ENCODE measurements at regions not wholly inside any gene's neighbourhood (a gene's known extent, or its start where the extent isn't known, plus 50 kb on each side); places are given as distances from the start of the nearest gene placed in this dataset.

DNA sequence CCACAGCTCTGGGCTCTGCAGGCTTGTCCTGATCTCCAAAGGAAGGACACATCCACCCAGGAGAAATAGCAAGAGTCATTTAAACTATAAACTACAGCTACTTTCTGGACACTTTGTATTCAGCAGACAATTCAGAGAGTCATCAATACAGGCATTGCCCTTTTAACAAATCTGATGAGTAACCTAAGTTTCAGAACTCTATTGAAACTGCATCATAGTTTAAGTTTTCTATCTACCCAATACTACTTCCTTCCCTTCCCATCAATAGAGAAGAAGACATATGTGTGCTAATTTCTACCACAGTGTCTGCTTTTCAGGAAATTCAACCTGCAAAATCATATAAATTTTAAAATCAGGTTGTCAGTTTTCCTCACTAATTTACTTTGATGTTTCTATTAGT is 736.5 kb downstream of the IGSF11 start:
- Histone ChIP-seq H3K4me3 (ENCODE audit: low read length) (no peak overlapping the region), H3K9ac (ENCODE audit: low read length) (no peak overlapping the region), H3K27me3 (ENCODE audit: control insufficient read depth, insufficient read depth, low read length) (no peaks in the 10 kb centered on the region), H3K27ac (ENCODE audit: low read length) (no peak overlapping the region), H3K36me3 (ENCODE audit: control insufficient read depth, low read depth, low read length) (no peaks in the 10 kb centered on the region), H3K4me1 (ENCODE audit: control insufficient read depth, low read depth, low read length) (no peaks in the 10 kb centered on the region), H3K9me3 (ENCODE audit: control insufficient read depth, low read depth, low read length) (no peaks in the 10 kb centered on the region)

DNA sequence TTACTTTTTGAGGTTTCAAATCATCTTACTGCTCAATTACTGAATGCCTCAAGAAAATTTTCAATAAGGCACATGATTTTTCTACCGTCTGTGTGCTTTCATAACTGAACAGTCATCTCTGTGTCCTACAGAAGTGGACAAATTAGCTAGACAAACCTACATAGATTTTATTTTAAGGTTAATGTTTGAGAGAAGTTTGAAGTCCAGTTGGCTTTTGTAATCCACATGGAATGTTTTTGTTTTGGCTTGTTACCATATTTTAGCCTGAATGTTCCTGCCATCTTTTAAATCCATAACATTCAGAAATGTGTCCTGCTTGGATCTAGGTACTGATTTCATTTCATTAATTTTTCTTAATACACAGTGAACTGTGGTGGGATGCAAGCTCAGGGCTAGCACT is 730.1 kb downstream of the IGSF11 start:
- no peaks in the 10 kb centered on the region for H3K36me3 ChIP-seq (ENCODE audit: control insufficient read depth, low read depth, low read length)
- no peaks in the 10 kb centered on the region for H3K9me3 ChIP-seq (ENCODE audit: control insufficient read depth, low read depth, low read length)
- H3K4me1 ChIP-seq (ENCODE audit: control insufficient read depth, low read depth, low read length) = no peaks in the 10 kb centered on the region
- no peak overlapping the region for H3K27ac ChIP-seq (ENCODE audit: low read length)
- H3K27me3 ChIP-seq (ENCODE audit: control insufficient read depth, insufficient read depth, low read length) = no peaks in the 10 kb centered on the region
- H3K4me3 ChIP-seq (ENCODE audit: low read length) = no peak overlapping the region
- H3K9ac ChIP-seq (ENCODE audit: low read length) = no peak overlapping the region

DNA sequence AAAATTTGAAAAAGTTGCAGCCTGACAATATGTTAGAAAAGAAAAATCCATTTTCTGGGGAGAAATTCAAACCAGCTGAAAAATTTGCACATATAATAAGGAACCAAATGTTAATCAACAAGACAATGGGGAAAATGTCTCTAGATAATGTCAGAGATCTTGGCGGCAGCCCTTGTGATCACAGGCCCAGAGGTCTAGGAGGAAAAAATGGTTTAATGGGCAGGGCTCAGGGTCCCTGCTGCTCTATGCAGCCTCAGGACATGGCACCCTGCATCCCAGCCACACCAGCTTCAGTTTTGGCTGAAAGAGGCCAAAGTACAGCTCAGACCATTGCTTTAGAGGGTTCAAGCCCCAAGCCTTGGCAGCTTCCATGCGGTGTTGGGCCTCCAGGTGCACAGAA is 701.9 kb downstream of the IGSF11 start:
- Histone ChIP-seq H3K27me3 (ENCODE audit: control insufficient read depth, insufficient read depth, low read length) (no peaks in the 10 kb centered on the region), H3K27ac (ENCODE audit: low read length) (no peak overlapping the region), H3K36me3 (ENCODE audit: control insufficient read depth, low read depth, low read length) (no peaks in the 10 kb centered on the region), H3K9me3 (ENCODE audit: control insufficient read depth, low read depth, low read length) (peaks cover 17% of the 10 kb centered on the region), H3K4me3 (ENCODE audit: low read length) (no peak overlapping the region), H3K9ac (ENCODE audit: low read length) (no peak overlapping the region), H3K4me1 (ENCODE audit: control insufficient read depth, low read depth, low read length) (no peaks in the 10 kb centered on the region)

- no peak overlapping the region for H3K4me3 ChIP-seq (ENCODE audit: low read length)
- no peak overlapping the region for H3K9ac ChIP-seq (ENCODE audit: low read length)
- peaks cover 11% of the 10 kb centered on the region for H3K9me3 ChIP-seq (ENCODE audit: control insufficient read depth, low read depth, low read length)
- no peaks in the 10 kb centered on the region for H3K4me1 ChIP-seq (ENCODE audit: control insufficient read depth, low read depth, low read length)
- H3K27me3 ChIP-seq (ENCODE audit: control insufficient read depth, insufficient read depth, low read length) = no peaks in the 10 kb centered on the region
- no peaks in the 10 kb centered on the region for H3K36me3 ChIP-seq (ENCODE audit: control insufficient read depth, low read depth, low read length)
- H3K27ac ChIP-seq (ENCODE audit: low read length) = no peak overlapping the region
Observed at GRCh38 chr3:118337649-118338048, 697.0 kb downstream of the IGSF11 start.

DNA sequence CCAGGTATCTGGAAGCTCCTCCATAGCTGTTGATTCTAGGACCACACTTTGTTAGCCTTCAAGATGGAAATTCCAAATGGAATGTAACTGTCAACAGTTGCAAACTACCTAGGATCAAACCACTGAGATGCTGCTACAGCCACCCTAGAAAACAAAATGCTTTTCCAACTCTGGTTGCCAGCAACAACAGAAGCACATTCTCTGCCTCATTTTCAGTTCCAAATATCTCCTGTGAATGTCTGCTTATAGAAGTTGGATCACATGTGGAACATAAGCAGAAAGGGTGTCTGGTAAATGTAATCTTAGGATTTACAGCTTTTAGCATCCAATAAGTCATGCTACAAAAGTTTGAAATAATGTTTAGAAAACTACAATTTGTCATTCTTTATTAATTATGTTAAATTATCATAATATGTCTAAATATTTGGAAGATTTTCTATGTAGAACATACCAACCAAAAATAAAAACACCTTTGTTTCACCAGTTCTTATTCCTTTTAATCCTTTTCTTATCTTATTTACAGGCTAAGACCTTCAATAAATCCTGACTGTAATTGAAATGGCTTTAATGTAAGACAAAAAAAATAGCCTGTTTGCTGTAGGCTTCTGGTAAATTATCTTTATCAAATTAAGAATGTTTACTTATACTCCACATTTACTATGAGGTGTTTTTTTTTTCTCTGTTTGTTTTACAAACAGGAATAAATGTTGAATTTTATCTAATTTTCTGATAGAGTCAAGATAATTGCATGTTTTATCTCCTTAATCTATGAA is 687.1 kb downstream of the IGSF11 start:
- Histone ChIP-seq H3K9ac (ENCODE audit: low read length) (no peak overlapping the region), H3K27ac (ENCODE audit: low read length) (no peak overlapping the region), H3K9me3 (ENCODE audit: control insufficient read depth, low read depth, low read length) (no peaks in the 10 kb centered on the region), H3K27me3 (ENCODE audit: control insufficient read depth, insufficient read depth, low read length) (no peaks in the 10 kb centered on the region), H3K4me1 (ENCODE audit: control insufficient read depth, low read depth, low read length) (no peaks in the 10 kb centered on the region), H3K36me3 (ENCODE audit: control insufficient read depth, low read depth, low read length) (no peaks in the 10 kb centered on the region), H3K4me3 (ENCODE audit: low read length) (no peak overlapping the region)

- H3K4me3 ChIP-seq (ENCODE audit: low read length) = no peak overlapping the region
- peaks cover 4% of the 10 kb centered on the region for H3K9me3 ChIP-seq (ENCODE audit: control insufficient read depth, low read depth, low read length)
- H3K27ac ChIP-seq (ENCODE audit: low read length) = no peak overlapping the region
- no peaks in the 10 kb centered on the region for H3K27me3 ChIP-seq (ENCODE audit: control insufficient read depth, insufficient read depth, low read length)
- no peak overlapping the region for H3K9ac ChIP-seq (ENCODE audit: low read length)
- no peaks in the 10 kb centered on the region for H3K4me1 ChIP-seq (ENCODE audit: control insufficient read depth, low read depth, low read length)
- no peaks in the 10 kb centered on the region for H3K36me3 ChIP-seq (ENCODE audit: control insufficient read depth, low read depth, low read length)
Observed at GRCh38 chr3:118348169-118348557, 686.5 kb downstream of the IGSF11 start.

- peaks cover 28% of the 10 kb centered on the region for H3K9me3 ChIP-seq (ENCODE audit: control insufficient read depth, low read depth, low read length)
- H3K9ac ChIP-seq (ENCODE audit: low read length) = no peak overlapping the region
- no peaks in the 10 kb centered on the region for H3K27me3 ChIP-seq (ENCODE audit: control insufficient read depth, insufficient read depth, low read length)
- H3K36me3 ChIP-seq (ENCODE audit: control insufficient read depth, low read depth, low read length) = no peaks in the 10 kb centered on the region
- no peaks in the 10 kb centered on the region for H3K4me1 ChIP-seq (ENCODE audit: control insufficient read depth, low read depth, low read length)
- H3K27ac ChIP-seq (ENCODE audit: low read length) = no peak overlapping the region
- no peak overlapping the region for H3K4me3 ChIP-seq (ENCODE audit: low read length)
Observed at GRCh38 chr3:118354556-118354955, 680.1 kb downstream of the IGSF11 start.

- Histone ChIP-seq H3K36me3 (ENCODE audit: control insufficient read depth, low read depth, low read length) (no peaks in the 10 kb centered on the region), H3K9ac (ENCODE audit: low read length) (no peak overlapping the region), H3K4me1 (ENCODE audit: control insufficient read depth, low read depth, low read length) (no peaks in the 10 kb centered on the region), H3K4me3 (ENCODE audit: low read length) (no peak overlapping the region), H3K27ac (ENCODE audit: low read length) (no peak overlapping the region), H3K9me3 (ENCODE audit: control insufficient read depth, low read depth, low read length) (peaks cover 22% of the 10 kb centered on the region), H3K27me3 (ENCODE audit: control insufficient read depth, insufficient read depth, low read length) (no peaks in the 10 kb centered on the region)
Observed at GRCh38 chr3:118369892-118370491, 664.7 kb downstream of the IGSF11 start.

GRCh38 chr3:118380576-118380975 is 654.1 kb downstream of the IGSF11 start:
- Histone ChIP-seq H3K36me3 (ENCODE audit: control insufficient read depth, low read depth, low read length) (no peaks in the 10 kb centered on the region), H3K27ac (ENCODE audit: low read length) (no peak overlapping the region), H3K9me3 (ENCODE audit: control insufficient read depth, low read depth, low read length) (no peaks in the 10 kb centered on the region), H3K4me3 (ENCODE audit: low read length) (no peak overlapping the region), H3K27me3 (ENCODE audit: control insufficient read depth, insufficient read depth, low read length) (no peaks in the 10 kb centered on the region), H3K9ac (ENCODE audit: low read length) (no peak overlapping the region), H3K4me1 (ENCODE audit: control insufficient read depth, low read depth, low read length) (no peaks in the 10 kb centered on the region)

DNA sequence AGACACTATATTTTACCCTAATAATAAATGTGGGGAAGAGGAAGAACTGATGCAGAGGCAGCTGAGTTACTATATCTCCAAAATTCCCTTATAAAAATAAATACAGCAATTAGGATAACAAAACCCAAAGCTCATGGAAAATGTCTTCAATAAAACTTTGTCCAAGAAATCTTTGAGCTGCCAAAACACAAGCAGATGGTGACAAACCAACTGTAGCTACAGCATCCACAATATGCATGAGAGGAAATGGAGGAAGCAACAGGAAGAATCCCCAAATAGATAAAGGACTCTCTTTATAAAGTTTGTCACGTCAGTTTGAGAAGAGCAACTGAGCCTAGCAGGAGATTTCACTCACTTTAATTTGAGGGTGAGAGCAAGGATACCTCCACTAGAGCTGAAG is 638.2 kb downstream of the IGSF11 start:
- H3K36me3 ChIP-seq (ENCODE audit: control insufficient read depth, low read depth, low read length) = no peaks in the 10 kb centered on the region
- H3K9me3 ChIP-seq (ENCODE audit: control insufficient read depth, low read depth, low read length) = no peaks in the 10 kb centered on the region
- no peaks in the 10 kb centered on the region for H3K4me1 ChIP-seq (ENCODE audit: control insufficient read depth, low read depth, low read length)
- H3K4me3 ChIP-seq (ENCODE audit: low read length) = no peak overlapping the region
- H3K27me3 ChIP-seq (ENCODE audit: control insufficient read depth, insufficient read depth, low read length) = no peaks in the 10 kb centered on the region
- H3K27ac ChIP-seq (ENCODE audit: low read length) = no peak overlapping the region
- no peak overlapping the region for H3K9ac ChIP-seq (ENCODE audit: low read length)

- Histone ChIP-seq H3K4me3 (ENCODE audit: low read length) (no peak overlapping the region), H3K27ac (ENCODE audit: low read length) (no peak overlapping the region), H3K36me3 (ENCODE audit: control insufficient read depth, low read depth, low read length) (no peaks in the 10 kb centered on the region), H3K27me3 (ENCODE audit: control insufficient read depth, insufficient read depth, low read length) (no peaks in the 10 kb centered on the region), H3K9ac (ENCODE audit: low read length) (no peak overlapping the region), H3K9me3 (ENCODE audit: control insufficient read depth, low read depth, low read length) (no peaks in the 10 kb centered on the region), H3K4me1 (ENCODE audit: control insufficient read depth, low read depth, low read length) (no peaks in the 10 kb centered on the region)
Observed at GRCh38 chr3:118400086-118400485, 634.6 kb downstream of the IGSF11 start.

GRCh38 chr3:118400886-118401285 is 633.8 kb downstream of the IGSF11 start:
- H3K9me3 ChIP-seq (ENCODE audit: control insufficient read depth, low read depth, low read length) = no peaks in the 10 kb centered on the region

More at GRCh38 chr3:118400886-118401285, 633.8 kb downstream of the IGSF11 start:
- H3K27me3 ChIP-seq (ENCODE audit: control insufficient read depth, insufficient read depth, low read length) = no peaks in the 10 kb centered on the region
- H3K4me1 ChIP-seq (ENCODE audit: control insufficient read depth, low read depth, low read length) = no peaks in the 10 kb centered on the region
- no peaks in the 10 kb centered on the region for H3K36me3 ChIP-seq (ENCODE audit: control insufficient read depth, low read depth, low read length)
- H3K4me3 ChIP-seq (ENCODE audit: low read length) = no peak overlapping the region
- no peak overlapping the region for H3K27ac ChIP-seq (ENCODE audit: low read length)
- no peak overlapping the region for H3K9ac ChIP-seq (ENCODE audit: low read length)

Measured in iPS-18a (cell line).